Memory B cell (primary cell): ENCODE measurements at regions not wholly inside any gene's neighbourhood (a gene's known extent, or its start where the extent isn't known, plus 50 kb on each side); places are given as distances from the start of the nearest gene placed in this dataset.

Experiments
- ATAC-seq: fragments of 150-1000 bp; cut with Tn5 transposase; 2 replicates; pipeline ENCODE4 v1.10.0; 2021; ENCODE audit warnings: low read depth, mild to moderate bottlenecking, moderate library complexity
- DNase-seq, 2 donors: peaks; one replicate each; pipeline ENCODE4 v3.0.0; 2022; ENCODE audit warnings: low spot score in 2 of 2
- H3K27ac Mint-ChIP-seq: one replicate; pipeline ENCODE4 v1.8.0; 2022; ENCODE audit warnings: mild to moderate bottlenecking, moderate library complexity, mixed read lengths
- H3K27me3 Mint-ChIP-seq: one replicate; pipeline ENCODE4 v1.8.0; 2022; ENCODE audit warnings: mixed read lengths
- H3K36me3 Mint-ChIP-seq: one replicate; pipeline ENCODE4 v1.8.0; 2022; ENCODE audit warnings: mild to moderate bottlenecking, mixed read lengths
- H3K4me1 Mint-ChIP-seq: one replicate; pipeline ENCODE4 v1.8.0; 2022; ENCODE audit warnings: mixed read lengths
- H3K4me3 Mint-ChIP-seq: one replicate; pipeline ENCODE4 v1.8.0; 2022; ENCODE audit warnings: mild to moderate bottlenecking, moderate library complexity, mixed read lengths
- H3K9me3 Mint-ChIP-seq: one replicate; pipeline ENCODE4 v1.8.0; 2022; ENCODE audit warnings: mixed read lengths

DNA sequence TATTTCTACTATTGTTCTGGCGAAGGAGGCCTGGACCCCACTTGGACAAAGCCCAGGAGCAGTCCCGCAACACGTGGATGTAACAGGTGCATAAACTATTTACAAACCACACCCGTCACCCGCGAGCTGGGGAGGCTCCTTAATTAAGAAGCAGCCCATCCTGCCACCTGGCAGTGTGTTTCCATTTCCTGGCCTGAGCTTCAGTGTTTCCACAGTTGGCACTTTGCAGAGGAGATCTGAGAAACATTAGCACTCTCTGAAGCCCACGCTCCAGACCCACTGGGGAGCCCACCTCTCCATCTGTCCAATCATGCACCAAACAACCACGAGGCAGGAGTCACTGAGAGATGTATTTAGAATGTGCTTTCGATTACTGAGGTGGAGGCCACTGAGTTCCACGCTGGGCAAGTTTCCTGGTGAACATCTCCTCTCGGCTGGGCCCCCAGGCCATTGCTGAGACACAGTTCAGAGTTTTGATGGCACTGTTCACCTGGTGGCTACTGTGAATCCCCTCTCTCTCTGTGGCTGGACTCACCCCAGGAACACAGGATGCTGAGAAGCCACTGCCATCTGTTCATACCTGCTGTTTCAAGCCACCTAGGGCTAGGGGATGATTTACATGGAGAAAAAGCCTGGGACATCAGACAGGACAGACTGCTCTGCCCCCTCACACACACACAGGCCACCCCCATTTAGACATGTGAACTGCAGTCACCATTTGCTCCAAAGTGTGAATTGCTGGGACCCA, 129.1 kb downstream of the AIPL1 start:
- no peak for ATAC-seq
- no peaks in the 10 kb centered on the region for H3K36me3 Mint-ChIP-seq
- H3K9me3 Mint-ChIP-seq = peaks cover 2% of the 10 kb centered on the region
- no peak overlapping the region for H3K4me3 Mint-ChIP-seq
- no peak for DNase-seq
- H3K27me3 Mint-ChIP-seq = peaks cover 19% of the 10 kb centered on the region
- H3K4me1 Mint-ChIP-seq = no peaks in the 10 kb centered on the region
- no peak overlapping the region for H3K27ac Mint-ChIP-seq

DNA sequence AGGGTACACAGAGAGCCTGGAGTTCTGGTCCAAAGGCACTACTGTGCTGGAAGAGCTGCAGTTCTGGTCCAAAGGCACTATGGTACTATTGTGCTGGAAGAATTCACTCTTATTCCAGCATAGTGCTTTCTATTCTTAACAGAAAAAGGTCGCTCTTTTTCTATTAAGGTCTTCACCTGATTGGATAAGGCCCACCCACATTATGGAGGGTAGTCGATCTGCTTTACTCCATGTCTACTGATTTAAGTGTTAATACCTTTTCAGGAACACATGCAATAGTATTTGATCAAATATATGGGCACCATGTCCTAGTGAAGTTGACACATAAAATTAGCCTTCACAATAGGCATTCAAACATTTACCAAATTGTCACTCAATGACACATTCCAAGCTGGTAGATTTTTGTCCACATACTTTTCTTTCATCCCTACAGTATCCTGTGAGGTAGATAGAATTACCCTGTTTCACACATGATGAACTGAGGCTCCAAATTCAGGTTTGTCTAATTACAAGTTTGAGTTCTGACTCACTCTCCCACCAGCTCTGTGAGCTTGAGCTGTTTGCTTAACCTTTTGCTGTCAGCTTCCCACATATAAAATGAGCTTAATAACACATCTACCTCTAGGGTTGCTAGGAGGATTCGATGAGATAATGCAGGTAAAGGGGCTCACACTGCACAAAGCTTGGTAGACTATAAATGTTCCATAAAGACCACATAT, 129.9 kb downstream of the AIPL1 start:
- H3K27ac Mint-ChIP-seq = no peak overlapping the region
- ATAC-seq = no peak
- no peak overlapping the region for H3K4me3 Mint-ChIP-seq
- H3K36me3 Mint-ChIP-seq = no peaks in the 10 kb centered on the region
- no peak for DNase-seq
- H3K4me1 Mint-ChIP-seq = no peaks in the 10 kb centered on the region
- H3K27me3 Mint-ChIP-seq = peaks cover 17% of the 10 kb centered on the region
- H3K9me3 Mint-ChIP-seq = no peaks in the 10 kb centered on the region

DNA sequence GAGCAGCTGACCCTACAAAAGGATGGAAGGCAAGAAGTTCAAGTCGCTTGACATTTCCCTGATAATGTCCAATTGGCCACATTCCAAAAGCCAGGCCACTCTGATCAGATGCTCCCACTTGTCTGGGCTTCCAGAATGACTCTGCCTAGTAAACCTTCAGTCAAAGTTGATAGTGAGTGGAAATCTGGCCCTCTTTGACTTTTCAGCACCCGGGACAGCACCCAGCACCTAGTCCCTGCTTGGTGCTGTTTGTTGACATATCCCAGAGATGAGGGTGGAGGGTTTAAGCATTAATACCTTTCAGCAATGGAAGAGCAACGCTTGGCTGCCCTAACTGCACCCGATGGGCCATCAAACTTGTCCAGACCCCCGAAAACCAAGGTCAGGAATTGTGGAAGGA, 131.3 kb downstream of the AIPL1 start:
- Mint-ChIP-seq H3K9me3 (no peaks in the 10 kb centered on the region), H3K27ac (no peak overlapping the region), H3K4me3 (no peak overlapping the region), H3K27me3 (peaks cover 18% of the 10 kb centered on the region), H3K36me3 (no peaks in the 10 kb centered on the region), H3K4me1 (no peaks in the 10 kb centered on the region)
- no peak for ATAC-seq
- DNase-seq = no peak

DNA sequence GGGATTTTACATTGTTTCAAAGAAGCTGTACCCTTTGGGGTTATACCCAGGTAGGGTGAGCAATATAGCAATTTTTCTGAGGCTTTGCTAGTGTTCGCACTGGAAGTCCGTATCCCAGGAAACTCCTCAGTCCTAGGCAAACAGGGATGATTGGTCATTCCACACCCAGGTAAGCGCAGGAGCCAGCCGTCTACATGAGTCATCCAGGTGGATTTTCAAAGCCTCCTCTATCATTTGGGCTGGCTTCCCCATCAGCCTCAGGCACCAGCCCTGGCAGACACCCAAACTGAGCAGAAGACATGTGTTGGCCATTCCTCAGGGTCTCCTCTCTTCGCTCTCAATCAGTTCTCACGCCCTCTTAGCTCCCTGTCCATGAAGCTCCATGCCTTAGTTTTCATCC, 135.6 kb downstream of the AIPL1 start:
- no peak for DNase-seq
- no peaks in the 10 kb centered on the region for H3K9me3 Mint-ChIP-seq

DNA sequence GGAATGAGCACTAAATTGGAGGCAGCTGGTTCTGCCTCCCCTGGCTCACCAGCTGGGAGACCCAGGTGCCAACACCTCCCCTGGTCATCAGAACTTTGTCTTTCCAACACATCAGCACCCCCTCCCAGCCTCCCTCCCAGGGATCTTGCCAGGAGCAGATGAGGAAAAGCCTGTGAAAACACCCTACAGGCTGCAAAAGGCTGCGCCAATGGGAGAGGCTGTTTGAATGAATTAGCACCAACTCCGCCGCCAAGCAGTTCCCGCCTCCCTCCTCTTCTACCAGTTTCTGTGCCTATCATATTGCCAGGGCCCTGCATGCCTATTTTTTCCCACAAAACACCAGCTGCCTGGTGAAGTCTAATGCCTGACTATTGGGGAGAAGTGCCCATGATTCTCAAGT, 137.0 kb downstream of the AIPL1 start:
- ATAC-seq = no peak
- Mint-ChIP-seq H3K4me1 (no peaks in the 10 kb centered on the region), H3K36me3 (no peaks in the 10 kb centered on the region), H3K27ac (no peak overlapping the region), H3K4me3 (no peak overlapping the region), H3K27me3 (peaks cover 17% of the 10 kb centered on the region), H3K9me3 (no peaks in the 10 kb centered on the region)
- no peak for DNase-seq

More for the DNA sequence above, 135.6 kb downstream of the AIPL1 start:
- no peak for ATAC-seq
- no peak overlapping the region for H3K4me3 Mint-ChIP-seq
- H3K4me1 Mint-ChIP-seq = no peaks in the 10 kb centered on the region
- H3K36me3 Mint-ChIP-seq = no peaks in the 10 kb centered on the region
- H3K27ac Mint-ChIP-seq = no peak overlapping the region
- peaks cover 19% of the 10 kb centered on the region for H3K27me3 Mint-ChIP-seq

DNA sequence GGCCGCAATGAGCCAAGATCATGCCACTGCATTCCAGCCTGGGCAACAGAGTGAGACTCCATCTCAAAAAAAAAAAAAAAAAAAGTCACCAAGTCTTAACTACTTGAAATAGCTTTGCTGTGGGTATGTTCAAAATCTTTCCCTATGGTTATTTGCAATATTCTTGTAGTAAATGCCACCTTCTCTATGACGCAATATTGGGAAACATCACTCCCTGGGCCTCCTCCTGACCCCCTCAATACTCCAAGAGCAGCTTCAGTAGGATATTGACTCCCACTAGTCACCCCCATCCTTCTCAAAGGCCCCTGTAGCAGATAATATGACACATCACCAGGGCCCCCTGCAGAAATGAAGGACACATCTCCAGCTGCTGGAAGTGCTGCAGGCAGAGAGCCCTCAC, 137.8 kb downstream of the AIPL1 start:
- no peaks in the 10 kb centered on the region for H3K9me3 Mint-ChIP-seq
- ATAC-seq (no peak), DNase-seq (no peak)
- no peak overlapping the region for H3K4me3 Mint-ChIP-seq
- peaks cover 19% of the 10 kb centered on the region for H3K27me3 Mint-ChIP-seq
- no peaks in the 10 kb centered on the region for H3K36me3 Mint-ChIP-seq
- H3K27ac Mint-ChIP-seq = no peak overlapping the region
- H3K4me1 Mint-ChIP-seq = no peaks in the 10 kb centered on the region

DNA sequence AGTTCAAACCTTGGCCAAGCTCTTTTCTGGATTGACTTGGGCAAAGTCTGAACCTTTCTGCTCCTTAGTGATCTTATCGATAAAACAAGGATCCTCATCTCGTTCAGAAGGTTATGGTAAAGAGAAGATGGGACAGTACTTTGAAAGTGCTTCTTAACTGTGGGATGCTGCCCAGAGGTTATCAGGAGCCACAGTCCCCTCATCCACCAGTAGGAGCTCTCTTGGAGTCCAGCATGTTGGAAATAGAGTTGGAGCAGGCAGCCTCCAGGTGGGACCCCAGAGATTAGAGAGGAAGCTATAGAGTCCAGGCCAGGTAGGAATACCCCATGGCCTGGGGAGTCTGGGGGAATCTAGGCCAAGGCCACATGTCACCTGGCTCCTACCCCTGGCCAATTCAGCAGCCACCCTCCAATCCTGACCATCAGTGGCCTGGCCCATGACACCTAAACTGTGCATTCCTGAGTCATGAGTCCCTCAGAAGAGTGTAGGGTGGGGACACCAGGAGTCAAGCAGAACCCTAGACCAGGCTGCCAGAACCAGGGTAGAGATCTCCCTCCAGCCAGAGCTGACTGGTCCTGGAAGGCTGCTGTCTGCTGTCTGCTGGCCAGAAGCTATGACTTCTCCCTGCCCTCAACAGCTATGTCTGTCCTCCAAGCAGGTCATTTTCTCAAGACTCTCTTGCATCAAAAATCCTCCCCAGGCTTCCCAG, 144.3 kb downstream of the AIPL1 start:
- ATAC-seq = no peak
- no peaks in the 10 kb centered on the region for H3K36me3 Mint-ChIP-seq
- no peaks in the 10 kb centered on the region for H3K4me1 Mint-ChIP-seq
- no peak for DNase-seq
- H3K27ac Mint-ChIP-seq = no peak overlapping the region
- H3K27me3 Mint-ChIP-seq = peaks cover 6% of the 10 kb centered on the region
- H3K4me3 Mint-ChIP-seq = no peak overlapping the region
- no peaks in the 10 kb centered on the region for H3K9me3 Mint-ChIP-seq

DNA sequence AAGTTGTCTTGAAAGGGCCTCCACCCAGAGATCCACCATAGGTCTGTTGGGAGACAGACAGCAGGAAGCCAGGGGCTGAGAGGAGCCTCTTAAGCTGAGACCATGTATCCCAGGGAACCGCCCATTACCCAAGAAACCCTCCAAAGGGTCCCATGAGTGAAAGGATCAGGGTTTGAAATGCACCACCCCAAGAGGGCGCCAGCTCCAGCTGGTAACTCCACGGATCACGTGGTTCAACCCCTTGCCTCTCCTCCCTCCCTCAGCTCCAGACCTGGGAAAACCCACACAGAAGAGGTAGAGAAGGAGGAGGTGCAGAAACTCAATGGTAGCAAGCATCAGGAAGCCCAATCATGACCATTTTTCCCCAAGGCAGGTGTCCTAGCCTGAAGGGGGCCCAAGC, 148.7 kb downstream of the AIPL1 start:
- Mint-ChIP-seq H3K4me3 (no peak overlapping the region), H3K27ac (no peak overlapping the region), H3K4me1 (no peaks in the 10 kb centered on the region), H3K27me3 (peaks cover 6% of the 10 kb centered on the region), H3K36me3 (no peaks in the 10 kb centered on the region), H3K9me3 (no peaks in the 10 kb centered on the region)
- DNase-seq (no peak), ATAC-seq (no peak)

DNA sequence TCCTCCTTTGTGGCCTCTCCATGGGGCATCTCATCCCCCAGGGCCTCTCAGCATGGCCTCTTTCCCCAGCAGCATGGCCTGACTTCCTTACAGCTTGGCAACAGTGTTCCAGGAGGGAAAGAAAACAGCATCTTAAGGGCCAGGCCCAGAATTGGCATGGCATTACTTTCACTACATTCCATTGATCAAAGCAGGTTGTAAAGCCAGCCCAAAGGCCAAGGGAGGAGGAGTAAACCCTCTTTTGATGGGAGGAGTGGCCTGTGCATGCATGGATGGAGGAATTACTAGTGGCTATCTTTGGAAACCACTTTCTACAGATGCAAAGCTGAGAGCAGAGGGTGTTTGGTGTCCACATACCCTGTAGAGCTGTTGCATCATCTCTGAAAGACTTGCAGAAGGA, 149.4 kb downstream of the AIPL1 start:
- Mint-ChIP-seq H3K4me3 (no peak overlapping the region), H3K36me3 (no peaks in the 10 kb centered on the region), H3K27me3 (peaks cover 11% of the 10 kb centered on the region), H3K27ac (no peak overlapping the region), H3K4me1 (no peaks in the 10 kb centered on the region), H3K9me3 (peaks cover 2% of the 10 kb centered on the region)
- no peak for ATAC-seq
- no peak for DNase-seq

DNA sequence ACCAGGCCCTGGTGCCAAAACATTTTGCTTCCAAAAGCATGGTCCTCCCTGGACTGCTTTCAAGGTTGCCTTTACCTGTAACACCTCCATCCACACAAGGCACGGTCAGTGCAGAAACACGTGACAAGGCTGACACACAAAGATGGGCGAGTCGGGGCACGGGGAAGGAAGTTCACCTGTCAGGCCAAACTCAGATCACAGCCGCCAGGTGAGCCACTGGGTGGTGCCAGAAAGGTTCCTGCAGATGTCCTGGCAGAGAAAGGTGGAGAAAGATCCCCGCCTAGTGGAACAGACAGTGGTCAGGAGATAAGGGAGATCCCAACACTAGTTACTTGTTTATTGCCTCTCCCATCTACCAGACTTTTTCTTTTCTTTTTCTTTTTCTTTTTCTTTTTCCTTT, 155.3 kb downstream of the AIPL1 start:
- Mint-ChIP-seq H3K27ac (no peak overlapping the region), H3K27me3 (peaks cover 14% of the 10 kb centered on the region), H3K4me1 (no peaks in the 10 kb centered on the region), H3K9me3 (peaks cover 2% of the 10 kb centered on the region), H3K36me3 (no peaks in the 10 kb centered on the region), H3K4me3 (no peak overlapping the region)
- ATAC-seq (no peak), DNase-seq (no peak)

DNA sequence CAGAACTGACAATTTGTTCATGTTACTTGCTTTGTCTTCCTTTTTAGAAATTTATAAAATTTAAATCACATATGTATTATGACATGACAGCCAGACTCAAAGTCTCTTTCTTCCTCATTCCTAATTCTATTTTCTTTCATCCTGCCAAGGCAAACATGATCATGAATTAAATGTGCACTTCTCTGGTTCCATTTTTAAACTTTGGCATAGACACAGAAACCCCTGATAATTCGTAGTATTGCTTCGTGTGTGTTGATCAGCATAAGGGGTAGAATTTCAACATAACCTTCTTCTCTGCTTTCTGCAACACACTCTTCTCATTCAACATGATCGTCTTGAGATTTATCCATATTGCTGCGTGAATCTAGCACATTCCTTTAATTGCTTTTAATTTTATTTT, 156.5 kb downstream of the AIPL1 start:
- Mint-ChIP-seq H3K36me3 (no peaks in the 10 kb centered on the region), H3K27me3 (peaks cover 14% of the 10 kb centered on the region), H3K27ac (no peak overlapping the region), H3K4me1 (no peaks in the 10 kb centered on the region), H3K4me3 (no peak overlapping the region), H3K9me3 (peaks cover 2% of the 10 kb centered on the region)
- ATAC-seq = no peak
- DNase-seq = no peak

DNA sequence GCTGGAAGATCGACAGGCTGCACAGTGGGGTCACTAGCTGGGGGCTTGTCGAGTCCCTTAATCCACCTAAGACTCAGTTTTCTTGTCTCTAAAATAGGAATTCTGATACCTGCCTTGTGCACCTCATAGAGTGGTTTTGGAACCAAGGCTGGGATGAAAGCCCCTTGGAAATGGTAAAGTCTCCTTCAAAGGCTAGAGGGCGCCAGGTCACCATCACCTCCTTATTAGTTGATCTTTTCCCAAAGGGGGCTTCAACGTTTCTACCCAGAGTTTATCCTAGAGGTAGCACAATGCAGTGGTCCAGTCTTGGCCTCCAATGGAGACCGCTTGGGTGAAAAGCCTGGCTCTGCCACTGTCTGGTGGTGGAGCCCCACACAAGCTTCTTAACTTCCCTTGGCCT, 158.2 kb downstream of the AIPL1 start:
- Mint-ChIP-seq H3K36me3 (no peaks in the 10 kb centered on the region), H3K27ac (no peak overlapping the region), H3K9me3 (peaks cover 2% of the 10 kb centered on the region), H3K4me1 (no peaks in the 10 kb centered on the region), H3K4me3 (no peak overlapping the region), H3K27me3 (peaks cover 14% of the 10 kb centered on the region)
- DNase-seq (no peak), ATAC-seq (no peak)

DNA sequence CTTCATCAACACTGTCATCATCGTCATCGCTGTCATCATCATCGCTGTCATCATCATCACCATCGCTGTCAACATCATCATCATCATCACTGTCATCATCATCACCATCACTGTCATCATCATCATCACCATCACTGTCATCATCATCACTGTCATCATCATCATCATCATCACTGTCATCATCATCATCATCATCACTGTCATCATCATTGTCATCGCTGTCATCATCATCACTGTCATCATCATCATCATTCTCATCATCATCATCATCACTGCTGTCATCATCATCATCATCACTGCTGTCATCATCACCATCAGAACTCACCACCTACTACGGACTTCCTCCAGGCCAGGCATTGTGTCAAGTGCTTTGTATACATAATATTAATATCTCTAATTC, 160.6 kb downstream of the AIPL1 start:
- H3K4me1 Mint-ChIP-seq = no peaks in the 10 kb centered on the region
- H3K27me3 Mint-ChIP-seq = peaks cover 8% of the 10 kb centered on the region
- peaks cover 3% of the 10 kb centered on the region for H3K9me3 Mint-ChIP-seq
- ATAC-seq (no peak), DNase-seq (no peak)
- H3K4me3 Mint-ChIP-seq = no peak overlapping the region
- no peaks in the 10 kb centered on the region for H3K36me3 Mint-ChIP-seq
- H3K27ac Mint-ChIP-seq = no peak overlapping the region

DNA sequence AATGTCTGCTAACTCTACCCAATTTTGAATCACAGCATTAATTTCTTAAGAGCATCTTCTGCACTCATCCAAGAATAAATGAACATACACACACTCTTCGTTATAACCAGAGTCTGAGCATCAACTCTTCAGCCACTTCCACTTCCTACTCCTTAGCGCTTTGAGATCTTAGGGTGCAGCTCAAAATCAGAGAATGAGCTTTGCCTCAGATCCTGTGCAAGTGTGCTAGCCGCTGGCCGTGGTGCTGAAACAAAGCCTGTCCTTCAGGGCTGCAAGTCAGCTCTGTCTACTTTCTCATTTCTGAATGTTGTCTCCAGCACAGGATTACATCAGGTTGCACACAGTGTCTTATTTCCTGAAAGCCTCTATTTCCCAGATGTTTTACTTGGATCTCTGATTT, 165.4 kb downstream of the AIPL1 start:
- Mint-ChIP-seq H3K4me3 (no peak overlapping the region), H3K9me3 (peaks cover 10% of the 10 kb centered on the region), H3K27me3 (peaks cover 4% of the 10 kb centered on the region), H3K36me3 (no peaks in the 10 kb centered on the region), H3K4me1 (no peaks in the 10 kb centered on the region), H3K27ac (no peak overlapping the region)
- DNase-seq = no peak
- ATAC-seq = no peak
